ENCODE measurements at regions not wholly inside any gene's neighbourhood (a gene's known extent, or its start where the extent isn't known, plus 50 kb on each side); places are given as distances from the start of the nearest gene placed in this dataset.

- CTCF ChIA-PET, result no interaction called here
- no peaks in the 10 kb centered on the region for H3K36me3 Mint-ChIP-seq (ENCODE audit: low read depth)
- H3K27me3 ChIP-seq (ENCODE audit: control insufficient read depth in 1 of 2, insufficient read depth in 2 of 2, low read length in 2 of 2), result no peaks in the 10 kb centered on the region
- DNase-seq (no peak), ATAC-seq (ENCODE audit: poor library complexity) (no peak)
- no peaks in the 10 kb centered on the region for H3K4me1 ChIP-seq (ENCODE audit: insufficient read depth, low read length)
- H3K4me3 Mint-ChIP-seq, result no peak overlapping the region
- peaks cover 4% of the 10 kb centered on the region for H3K9me3 Mint-ChIP-seq
- no peak overlapping the region for H3K27ac ChIP-seq (ENCODE audit: low read depth in 1 of 2, low read length in 2 of 2)
- POLR2A ChIA-PET, result no interaction called here
- H3K9me3 ChIP-seq (ENCODE audit: control insufficient read depth in 1 of 2, insufficient read depth in 1 of 2, low read length in 2 of 2), result no peaks in the 10 kb centered on the region
- no peaks in the 10 kb centered on the region for H3K4me1 Mint-ChIP-seq (ENCODE audit: low read depth)
- H3K27ac Mint-ChIP-seq, result no peak overlapping the region
- H3K27me3 Mint-ChIP-seq, result no peaks in the 10 kb centered on the region
- TF ChIP-seq CTCF (IDR thresholded peaks at IDR 0.05), result no peak
- H3K36me3 ChIP-seq (ENCODE audit: insufficient read depth, low read length), result no peaks in the 10 kb centered on the region
- H3K4me3 ChIP-seq (ENCODE audit: low read length), result no peak overlapping the region
- intact Hi-C loops (cut with DNase I, micrococcal nuclease), result no loop called here
These were observed 155.2 kb downstream of the LIG4 start for GRCh38 chr13:108060111-108060510.

- intact Hi-C loops (cut with DNase I, micrococcal nuclease), result no loop called here
- POLR2A ChIA-PET, result no interaction called here
These were observed 159.1 kb downstream of the LIG4 start for GRCh38 chr13:108056278-108056677.

GRCh38 chr13:108049211-108049610, 166.1 kb downstream of the LIG4 start:
- Mint-ChIP-seq H3K27ac (no peak overlapping the region), H3K9me3 (no peaks in the 10 kb centered on the region), H3K4me1 (ENCODE audit: low read depth) (no peaks in the 10 kb centered on the region), H3K36me3 (ENCODE audit: low read depth) (no peaks in the 10 kb centered on the region), H3K27me3 (no peaks in the 10 kb centered on the region), H3K4me3 (no peak overlapping the region)
- CTCF ChIA-PET, result no interaction called here
- Histone ChIP-seq H3K36me3 (ENCODE audit: insufficient read depth, low read length) (no peaks in the 10 kb centered on the region), H3K27me3 (ENCODE audit: control insufficient read depth in 1 of 2, insufficient read depth in 2 of 2, low read length in 2 of 2) (no peaks in the 10 kb centered on the region), H3K9me3 (ENCODE audit: control insufficient read depth in 1 of 2, insufficient read depth in 1 of 2, low read length in 2 of 2) (no peaks in the 10 kb centered on the region), H3K4me3 (ENCODE audit: low read length) (no peak overlapping the region), H3K27ac (ENCODE audit: low read depth in 1 of 2, low read length in 2 of 2) (no peak overlapping the region), H3K4me1 (ENCODE audit: insufficient read depth, low read length) (no peaks in the 10 kb centered on the region)
- no peak for ATAC-seq (ENCODE audit: poor library complexity)
- TF ChIP-seq CTCF (IDR thresholded peaks at IDR 0.05), result no peak
- DNase-seq, result no peak
- POLR2A ChIA-PET, result no interaction called here
- intact Hi-C loops (cut with DNase I, micrococcal nuclease), result no loop called here

More at GRCh38 chr13:108056278-108056677, 159.1 kb downstream of the LIG4 start:
- Mint-ChIP-seq H3K9me3 (no peaks in the 10 kb centered on the region), H3K4me3 (no peak overlapping the region), H3K36me3 (ENCODE audit: low read depth) (no peaks in the 10 kb centered on the region), H3K27ac (no peak overlapping the region), H3K4me1 (ENCODE audit: low read depth) (no peaks in the 10 kb centered on the region), H3K27me3 (no peaks in the 10 kb centered on the region)
- TF ChIP-seq CTCF (IDR thresholded peaks at IDR 0.05), result no peak
- no peaks in the 10 kb centered on the region for H3K36me3 ChIP-seq (ENCODE audit: insufficient read depth, low read length)
- no peaks in the 10 kb centered on the region for H3K9me3 ChIP-seq (ENCODE audit: control insufficient read depth in 1 of 2, insufficient read depth in 1 of 2, low read length in 2 of 2)
- CTCF ChIA-PET, result no interaction called here
- no peaks in the 10 kb centered on the region for H3K27me3 ChIP-seq (ENCODE audit: control insufficient read depth in 1 of 2, insufficient read depth in 2 of 2, low read length in 2 of 2)
- no peak for ATAC-seq (ENCODE audit: poor library complexity)
- H3K4me3 ChIP-seq (ENCODE audit: low read length), result no peak overlapping the region
- H3K27ac ChIP-seq (ENCODE audit: low read depth in 1 of 2, low read length in 2 of 2), result no peak overlapping the region
- no peak for DNase-seq
- no peaks in the 10 kb centered on the region for H3K4me1 ChIP-seq (ENCODE audit: insufficient read depth, low read length)

Data from CD4-positive, alpha-beta T cell (primary cell).